ENCODE measurements at regions not wholly inside any gene's neighbourhood (a gene's known extent, or its start where the extent isn't known, plus 50 kb on each side); places are given as distances from the start of the nearest gene placed in this dataset.
A peak's percentile ranks its signal among the peaks of the same experiment; 100 is the strongest.

DNA sequence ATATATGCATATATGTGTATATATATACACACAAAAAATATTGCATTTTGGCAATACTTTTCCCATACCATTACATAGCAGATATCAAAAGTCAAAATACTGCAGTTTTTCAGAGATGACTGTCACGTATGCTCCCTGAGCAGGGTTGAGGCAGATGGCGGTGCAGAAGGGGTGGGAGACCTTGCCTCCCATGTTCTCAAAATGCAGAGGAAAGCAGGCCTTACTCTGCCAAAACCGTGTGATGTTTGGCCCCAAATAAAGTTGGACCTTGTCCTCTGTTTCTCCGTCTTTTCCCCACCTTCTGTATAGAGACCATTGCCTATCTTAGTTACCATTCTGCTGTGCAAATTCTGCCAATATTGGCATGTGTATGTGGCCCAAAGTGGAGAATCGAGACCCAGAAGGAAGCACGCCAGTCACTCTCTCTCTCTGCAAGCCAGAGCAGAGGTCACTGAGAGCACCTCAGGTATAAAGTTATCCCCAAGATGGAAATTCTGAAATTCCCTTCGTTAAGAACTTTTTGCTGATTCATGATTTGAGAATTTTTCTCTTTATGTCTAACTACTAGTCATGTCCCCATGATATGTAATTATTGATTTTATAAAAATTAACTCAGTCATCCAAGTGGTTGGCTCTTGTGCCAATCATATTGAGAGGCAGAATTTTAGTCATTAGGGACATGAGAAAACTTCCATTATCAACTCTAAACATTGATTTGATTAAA is 898.8 kb downstream of the EPHA4 start:
- DNase-seq = no peak

DNA sequence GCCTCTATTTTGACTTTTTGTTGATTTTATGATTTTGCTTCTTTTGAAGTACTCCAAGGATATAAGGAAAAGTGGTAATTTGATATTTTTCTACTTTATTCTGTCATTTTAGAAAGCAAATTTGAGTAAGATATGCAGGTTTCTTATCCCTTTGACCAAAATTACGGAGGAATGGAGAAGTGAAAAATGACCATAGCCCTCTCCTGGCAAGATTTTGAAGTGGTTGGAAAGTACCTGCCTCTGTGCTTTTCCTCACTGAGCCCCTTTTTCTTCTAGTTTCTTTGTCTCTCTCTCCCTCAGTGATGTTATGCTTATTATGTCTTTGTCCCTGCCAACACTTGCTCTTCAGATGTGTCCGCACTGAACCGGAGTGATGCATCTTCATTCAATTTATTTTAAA is 898.1 kb downstream of the EPHA4 start:
- no peak for DNase-seq

DNA sequence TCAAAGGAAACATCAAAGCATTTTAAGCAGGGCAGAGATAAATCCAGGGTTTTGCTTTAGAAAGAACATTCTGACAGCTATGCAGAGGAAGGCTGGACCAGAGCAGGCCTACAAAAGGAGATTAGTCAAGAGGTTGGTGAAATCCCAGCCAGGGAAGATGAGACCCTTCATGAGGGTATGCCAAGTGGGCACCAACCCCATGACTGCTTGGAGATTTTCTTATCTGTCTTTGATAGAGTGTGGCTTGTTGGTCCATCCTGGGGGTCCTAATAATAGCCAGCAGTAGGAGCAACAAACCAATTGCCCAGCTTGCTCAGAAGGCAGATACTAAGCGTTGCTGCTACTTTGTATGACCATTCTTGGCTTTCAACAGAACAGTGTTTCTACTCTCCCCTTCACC is 895.4 kb downstream of the EPHA4 start:
- no peak for DNase-seq

DNA sequence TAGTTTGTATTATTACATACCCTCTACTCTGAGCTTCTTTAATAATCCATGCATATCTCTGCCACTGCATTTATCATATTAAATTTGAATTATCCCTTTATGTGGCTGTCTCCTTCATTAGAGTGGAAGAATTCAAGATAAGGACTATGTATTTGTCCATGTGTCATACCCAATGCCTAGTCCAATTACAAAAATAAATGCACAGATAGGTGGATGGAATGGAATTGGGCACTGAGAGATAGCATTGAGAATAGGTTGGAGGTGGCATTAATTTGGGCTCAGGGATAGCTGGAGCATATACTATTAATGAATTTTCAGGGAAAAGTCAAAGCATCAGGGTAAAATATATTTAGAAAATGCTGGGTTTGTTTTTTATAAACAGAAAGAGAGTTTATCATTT is 893.2 kb downstream of the EPHA4 start:
- no peak for DNase-seq

DNA sequence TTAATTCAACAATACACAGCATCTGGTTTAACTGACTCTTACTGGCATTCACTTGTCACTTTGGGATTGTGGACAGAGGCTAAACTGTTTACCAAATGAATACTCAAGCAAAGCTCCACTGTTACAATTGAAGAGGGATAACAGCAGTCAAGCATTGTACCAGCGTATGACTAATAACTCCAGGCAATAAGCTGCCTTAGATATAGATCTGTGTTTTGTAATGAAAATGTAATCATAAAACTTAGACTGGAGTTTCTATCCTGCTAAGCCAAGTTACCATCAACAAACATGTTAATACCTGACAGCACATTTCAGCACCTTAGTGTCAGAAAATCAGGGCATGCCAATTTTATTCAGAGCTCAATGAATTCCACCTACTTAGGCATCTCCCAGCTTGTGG is 889.5 kb downstream of the EPHA4 start:
- peak; percentile 8 for DNase-seq

DNA sequence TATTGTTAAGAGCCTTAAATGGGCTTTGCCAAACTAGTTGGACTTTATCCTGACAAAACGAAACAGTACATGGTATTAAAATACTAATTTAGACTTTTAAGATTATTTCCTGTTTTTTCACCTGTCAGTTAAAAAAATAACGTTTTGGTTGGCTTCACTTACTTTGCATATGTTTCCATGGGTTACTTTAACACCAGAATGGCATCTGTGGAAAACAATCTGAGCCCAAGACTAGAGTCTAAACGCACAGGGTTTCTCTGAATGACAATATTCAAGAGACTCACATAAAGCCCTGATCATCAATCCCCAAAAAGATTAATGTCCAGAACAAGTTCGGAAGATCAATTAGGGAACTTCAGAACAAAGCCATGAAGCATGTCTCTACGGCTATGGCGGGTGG is 888.0 kb downstream of the EPHA4 start:
- DNase-seq = no peak

DNA sequence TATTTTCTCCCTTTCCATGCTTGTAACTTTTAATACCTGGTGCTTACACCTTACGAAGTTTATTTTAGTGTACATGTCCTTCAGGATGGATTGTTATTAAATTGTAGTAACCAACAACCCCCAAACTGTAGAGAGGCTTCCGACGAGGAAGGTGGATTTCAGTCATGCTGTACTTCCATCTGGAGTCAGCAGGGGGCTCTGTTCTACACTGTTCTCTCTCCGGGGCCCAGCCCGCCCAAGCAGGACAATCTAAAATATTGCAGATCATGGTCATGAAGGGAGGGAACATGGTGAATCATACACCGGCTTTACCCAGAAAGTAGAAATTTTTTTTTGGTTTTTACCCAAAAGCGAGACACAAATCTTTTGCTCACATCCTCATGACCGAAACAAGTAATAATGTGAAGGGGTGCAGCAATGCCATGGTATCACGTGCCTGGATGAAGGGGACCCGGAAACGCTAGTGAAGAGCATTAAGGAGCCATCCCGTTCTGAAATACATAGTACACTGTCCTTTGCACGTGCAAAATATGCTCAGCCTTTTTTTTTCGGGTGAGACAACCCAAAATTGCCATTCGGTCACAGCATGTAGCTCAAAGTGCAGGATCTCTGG is 884.8 kb downstream of the EPHA4 start:
- peak; percentile 52 for DNase-seq

DNA sequence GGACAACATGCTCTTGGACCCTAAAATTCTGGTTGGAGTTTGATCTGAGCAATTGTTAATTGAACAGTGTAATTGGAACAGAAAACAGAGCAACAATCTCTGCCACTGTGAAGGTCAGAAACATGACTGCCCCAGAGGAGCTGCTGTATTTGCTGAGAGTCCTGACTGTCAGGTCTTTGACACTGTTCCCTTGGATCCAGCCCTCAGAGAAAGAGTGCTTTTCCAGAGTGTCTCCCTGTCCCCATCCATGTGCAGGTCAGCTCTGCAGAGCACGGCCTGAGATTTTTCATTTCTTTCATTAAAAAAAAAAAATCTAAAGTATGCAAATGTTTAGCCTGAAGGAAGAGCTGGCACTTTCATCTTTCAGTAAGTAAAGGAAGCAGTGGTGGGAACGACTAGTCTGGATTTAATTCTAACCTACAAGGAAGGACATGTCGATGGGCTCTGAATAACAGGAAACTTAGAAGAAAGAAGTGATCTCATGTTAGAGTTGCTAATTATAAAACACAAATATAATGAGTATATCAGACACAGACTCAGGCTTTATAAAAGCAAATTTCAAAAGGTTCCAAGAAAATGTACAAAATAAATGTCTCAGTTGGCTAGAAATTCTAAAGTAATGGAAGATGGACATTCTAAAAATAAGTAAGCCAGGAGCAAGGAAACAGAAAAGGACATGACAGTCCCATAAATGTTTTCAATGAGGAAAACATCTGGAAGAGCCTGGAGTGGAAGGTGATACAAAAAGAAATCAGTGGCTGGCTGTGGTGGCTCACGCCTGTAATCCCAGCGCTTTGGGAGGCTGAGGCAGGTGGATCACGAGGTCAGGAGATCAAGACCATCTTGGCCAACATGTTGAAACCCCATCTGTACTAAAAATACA is 876.5 kb downstream of the EPHA4 start:
- no peak for DNase-seq

DNA sequence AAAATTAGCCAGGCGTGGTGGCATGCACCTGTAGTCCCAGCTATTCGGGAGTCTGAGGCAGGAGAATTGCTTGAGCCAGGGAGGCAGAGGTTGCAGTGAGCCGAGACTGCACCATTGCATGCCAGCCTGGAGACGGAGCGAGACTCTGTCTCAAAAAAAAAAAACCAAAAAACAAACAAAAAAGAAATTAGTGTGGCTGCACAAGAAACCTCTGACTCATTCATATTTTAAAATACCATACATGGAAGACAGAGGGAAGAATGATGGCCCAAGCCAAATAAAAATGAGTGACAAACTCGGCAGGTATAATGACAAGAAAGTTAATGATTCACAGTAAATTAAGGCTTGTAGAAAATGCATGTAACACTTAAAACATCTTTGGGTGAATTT is 875.8 kb downstream of the EPHA4 start:
- DNase-seq = no peak

DNA sequence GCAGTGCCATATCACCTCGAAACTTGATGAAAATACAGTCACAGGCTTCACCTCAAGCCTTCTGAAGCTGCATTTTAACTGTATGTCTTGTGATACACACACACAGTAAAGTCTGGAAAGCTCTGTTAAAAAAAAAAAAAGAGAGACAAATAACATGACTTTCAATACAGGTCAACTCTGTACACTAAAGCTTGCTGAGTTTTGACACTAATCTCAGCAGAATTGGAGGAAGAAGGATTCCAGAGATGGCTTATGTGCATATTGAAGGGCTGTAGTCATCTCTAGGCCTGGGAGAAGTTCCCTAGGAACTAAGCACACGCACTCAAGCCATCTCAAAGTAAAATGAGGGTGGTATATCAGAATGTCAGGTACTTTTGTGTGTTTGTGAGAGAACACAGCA is 875.1 kb downstream of the EPHA4 start:
- DNase-seq = no peak

DNA sequence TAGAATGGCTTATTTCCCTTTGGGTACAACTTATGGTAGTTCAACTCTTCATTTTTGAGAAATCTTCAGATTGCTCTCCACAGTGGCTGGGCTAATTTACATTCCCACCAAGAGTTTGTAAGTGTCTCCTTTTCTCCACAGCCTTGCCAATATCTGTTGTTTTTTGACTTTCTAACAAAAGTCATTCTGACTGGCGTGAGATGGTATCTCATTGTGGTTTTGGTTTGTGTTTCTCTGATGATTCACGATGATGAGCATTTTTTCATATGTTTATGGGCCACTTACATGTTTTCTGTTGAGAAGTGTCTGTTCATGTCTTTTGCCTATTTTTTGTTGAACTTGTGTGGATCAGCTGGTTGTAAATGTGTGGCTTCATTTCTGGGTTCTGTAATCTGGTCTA is 871.0 kb downstream of the EPHA4 start:
- DNase-seq = no peak

DNA sequence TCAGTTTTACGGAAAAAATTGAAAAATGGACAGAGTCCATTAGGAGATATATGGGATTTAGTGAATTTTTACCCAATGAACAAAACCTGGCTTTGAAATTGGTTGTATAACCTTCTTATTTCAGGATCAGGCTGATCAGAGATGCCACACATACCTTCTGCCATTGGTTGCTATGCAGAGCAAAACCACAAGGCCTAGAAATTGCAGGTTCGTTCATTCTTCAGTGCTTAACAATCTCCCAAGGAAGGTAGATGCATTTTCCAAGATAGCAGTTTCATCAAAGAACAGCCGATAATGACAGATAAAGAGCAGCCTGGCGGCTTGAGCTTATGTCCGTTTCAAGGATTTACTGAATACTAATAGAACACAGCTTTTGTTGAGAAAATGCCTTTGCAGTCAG is 868.8 kb downstream of the EPHA4 start:
- no peak for DNase-seq

DNA sequence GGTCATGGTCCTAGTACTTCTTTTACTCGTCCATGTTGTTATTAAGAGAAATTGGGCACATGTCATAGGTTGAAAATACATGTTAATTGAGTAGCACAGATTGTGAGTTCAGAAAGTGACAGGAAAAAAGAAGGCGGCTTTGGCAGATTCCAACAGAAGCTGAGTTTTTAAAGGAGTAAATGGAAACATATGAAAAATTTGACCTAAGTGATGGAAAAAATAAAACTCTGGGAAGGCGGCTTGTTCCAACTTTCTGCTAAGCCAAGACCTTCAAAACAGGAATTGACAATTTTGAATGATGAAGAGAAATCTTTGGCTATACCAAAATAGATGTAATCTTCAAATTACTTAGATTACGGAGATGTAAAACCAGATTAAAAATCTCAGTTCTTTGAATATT is 868.0 kb downstream of the EPHA4 start:
- DNase-seq = no peak

DNA sequence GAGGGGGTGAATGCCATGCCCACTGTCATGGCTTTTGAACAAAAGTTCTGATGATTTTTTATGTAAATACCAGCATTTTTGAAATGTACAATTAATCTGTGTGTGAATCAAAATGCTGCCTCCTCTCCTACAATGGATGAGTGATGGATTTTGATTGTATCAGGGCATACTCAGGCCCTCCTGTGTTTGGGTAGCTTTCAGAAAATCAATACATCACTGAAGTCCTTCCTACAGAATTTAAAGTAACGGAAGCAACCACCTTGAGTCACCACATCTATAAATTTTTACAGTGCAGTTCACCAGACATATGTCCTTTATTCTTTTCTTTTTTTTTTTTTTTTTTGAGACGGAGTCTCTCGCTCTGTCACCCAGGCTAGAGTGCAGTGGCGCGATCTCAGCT is 867.3 kb downstream of the EPHA4 start:
- no peak for DNase-seq

DNA sequence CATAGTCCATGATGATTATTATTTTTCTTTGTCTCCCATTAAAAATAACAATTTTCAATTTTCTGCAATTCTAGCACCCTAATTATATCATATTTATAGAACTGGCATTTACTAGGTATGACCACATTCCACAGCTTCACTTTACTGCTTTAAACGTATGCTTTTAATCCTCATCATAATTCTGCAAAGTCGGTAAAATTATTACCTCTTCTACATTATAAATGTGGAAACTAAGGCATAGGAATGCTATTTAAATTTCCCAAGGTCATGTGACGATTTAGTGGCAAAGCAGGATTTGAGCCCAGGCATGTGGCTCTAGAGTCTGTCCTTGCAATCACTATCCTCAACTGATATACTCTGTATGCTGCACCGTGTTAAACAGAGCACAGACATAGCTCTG is 866.4 kb downstream of the EPHA4 start:
- no peak for DNase-seq

DNA sequence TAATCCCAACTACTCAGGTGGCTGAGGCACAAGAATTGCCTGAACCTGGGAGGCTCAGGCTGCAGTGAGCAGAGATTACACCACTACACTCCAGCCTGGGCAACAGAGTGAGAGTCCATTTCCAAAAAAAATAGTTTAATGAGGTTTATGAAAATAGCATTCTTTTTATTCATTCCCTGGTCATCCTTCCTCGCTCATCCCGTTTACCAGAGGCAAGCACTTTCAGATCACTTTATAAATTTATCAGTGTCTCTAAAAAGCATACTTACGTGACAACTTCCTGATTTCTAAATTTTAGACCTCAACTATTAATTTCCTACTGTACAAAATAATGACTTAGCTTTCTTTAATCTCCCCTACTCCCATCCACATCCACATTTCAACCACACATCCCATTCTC is 864.8 kb downstream of the EPHA4 start:
- DNase-seq = no peak

DNA sequence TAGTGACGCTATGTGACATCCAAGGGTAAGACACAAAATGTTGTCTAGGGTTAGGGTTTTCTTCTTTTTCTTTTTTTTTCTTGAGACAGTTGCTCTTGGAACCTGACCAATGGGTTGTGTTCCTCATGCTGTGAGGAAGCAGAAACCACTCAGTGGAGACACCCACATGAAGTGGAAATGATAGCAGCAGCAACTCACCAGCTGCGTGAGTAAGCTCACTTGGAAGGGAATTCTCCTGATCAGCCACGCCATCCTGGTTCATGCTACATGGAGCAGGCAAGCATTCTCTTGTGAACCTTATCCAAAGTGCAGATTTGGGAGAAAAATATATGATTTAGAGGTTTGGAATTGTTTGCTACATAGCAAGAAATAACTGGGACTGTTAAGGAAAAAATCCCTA is 863.7 kb downstream of the EPHA4 start:
- no peak for DNase-seq

DNA sequence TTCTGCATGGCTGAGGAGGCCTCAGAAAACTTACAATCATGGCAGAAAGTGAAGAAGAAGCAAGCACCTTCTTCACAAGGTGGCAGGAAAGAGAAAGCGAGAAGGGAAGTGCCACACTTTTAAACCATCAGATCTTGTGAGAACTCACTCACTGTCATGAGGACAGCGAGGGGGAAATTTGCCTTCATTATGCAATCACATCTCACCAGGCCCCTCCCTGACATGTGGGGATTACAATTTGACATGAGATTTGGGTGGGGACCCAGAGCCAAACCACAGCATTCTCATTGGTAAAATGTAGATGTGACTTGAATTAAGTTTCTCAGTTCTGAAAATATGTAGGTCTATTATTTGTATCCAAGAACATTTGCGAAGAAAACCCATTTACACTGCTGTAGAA is 854.8 kb downstream of the EPHA4 start:
- no peak for DNase-seq

DNA sequence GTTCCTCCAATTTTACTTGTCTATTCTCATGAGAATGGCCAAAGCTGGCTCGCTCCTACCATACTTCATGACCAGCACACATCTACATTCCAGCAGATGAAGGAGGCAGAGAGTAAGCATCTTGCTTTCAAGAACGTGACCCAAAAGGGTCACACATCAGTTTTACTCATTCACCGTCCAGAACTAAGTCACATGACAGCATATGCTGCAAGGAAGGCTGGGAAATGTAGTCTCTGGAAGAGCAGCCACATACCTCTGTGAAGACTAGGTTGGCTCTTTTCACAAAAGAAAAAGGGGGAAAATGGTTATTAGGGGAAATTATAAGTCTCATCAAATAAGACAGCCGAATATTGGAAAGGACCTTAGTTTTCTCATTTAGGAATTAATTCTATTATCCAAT is 835.3 kb downstream of the EPHA4 start:
- no peak for DNase-seq

DNA sequence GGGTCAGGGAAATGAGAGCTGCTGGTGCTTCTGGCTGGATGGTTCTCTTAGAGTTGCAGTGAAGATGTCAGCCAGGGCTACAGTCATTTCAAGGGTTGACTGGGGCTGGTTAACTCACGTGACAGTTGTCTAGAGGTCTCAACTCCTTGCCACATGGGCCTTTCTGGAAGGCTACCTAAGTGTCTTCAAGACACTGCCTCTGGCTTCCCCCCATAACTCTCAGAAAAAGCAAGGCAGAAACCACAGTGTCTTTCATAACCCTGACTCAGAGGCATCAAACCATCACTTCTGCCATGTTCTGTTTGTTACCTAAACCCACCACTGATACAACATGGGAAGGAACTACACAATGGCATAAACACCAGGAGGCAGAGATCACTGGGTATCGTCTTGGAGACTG is 828.9 kb downstream of the EPHA4 start:
- DNase-seq = no peak

DNA sequence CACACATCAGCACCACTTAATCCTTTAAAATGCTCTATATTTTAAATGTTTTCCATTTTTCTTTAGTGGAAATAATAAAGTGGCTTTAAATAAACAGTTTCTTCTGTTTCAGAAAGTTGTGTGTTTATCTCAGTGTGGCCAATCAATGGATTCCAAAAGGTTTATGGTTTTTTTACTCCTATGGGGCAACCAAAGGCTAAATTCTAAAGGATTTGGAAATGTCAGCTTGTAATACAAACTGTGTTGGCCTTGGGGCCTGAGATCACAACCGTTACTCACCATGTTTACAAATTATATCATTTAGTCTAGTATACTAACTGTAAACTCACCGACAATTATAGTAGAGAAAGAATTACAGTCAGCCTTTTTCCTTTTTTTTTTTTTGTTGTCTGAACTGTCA is 827.2 kb downstream of the EPHA4 start:
- no peak for DNase-seq

DNA sequence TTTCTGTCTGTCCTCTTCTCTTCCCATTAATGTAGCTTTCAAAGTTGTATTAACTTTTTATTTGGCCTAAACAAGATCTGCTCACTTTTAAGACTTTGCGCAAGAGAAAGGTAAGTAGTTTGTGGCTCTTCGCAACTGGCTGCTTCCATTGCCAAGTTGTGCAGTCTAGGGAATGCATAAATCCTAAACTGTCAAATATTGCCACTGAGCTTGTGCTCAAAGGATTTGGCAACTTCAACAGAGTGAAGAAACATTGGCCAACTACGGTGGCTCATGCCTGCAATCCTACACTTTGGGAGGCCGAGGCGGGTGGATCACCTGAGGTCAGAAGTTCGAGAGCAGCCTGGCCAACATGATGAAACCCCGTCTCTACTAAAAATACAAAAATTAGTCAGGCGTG is 826.4 kb downstream of the EPHA4 start:
- no peak for DNase-seq

DNA sequence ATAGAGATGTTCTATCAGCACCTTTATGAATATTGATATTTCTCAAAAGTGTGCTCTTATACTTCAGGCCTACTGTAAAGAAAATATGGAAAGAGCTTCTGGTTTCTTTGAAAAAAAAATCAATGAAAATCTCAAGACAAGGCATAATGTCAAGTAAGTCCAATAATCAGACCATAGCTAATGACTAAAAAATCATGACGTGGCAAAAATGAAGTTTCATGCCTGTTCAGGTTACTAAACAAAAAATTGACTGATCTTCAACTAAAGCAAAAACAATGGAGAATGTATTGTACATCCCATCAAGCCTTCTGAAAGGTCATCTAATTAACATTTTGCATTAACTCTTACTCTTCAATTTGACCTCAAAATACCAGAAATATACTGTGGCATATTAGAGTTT is 824.4 kb downstream of the EPHA4 start:
- DNase-seq = no peak

DNA sequence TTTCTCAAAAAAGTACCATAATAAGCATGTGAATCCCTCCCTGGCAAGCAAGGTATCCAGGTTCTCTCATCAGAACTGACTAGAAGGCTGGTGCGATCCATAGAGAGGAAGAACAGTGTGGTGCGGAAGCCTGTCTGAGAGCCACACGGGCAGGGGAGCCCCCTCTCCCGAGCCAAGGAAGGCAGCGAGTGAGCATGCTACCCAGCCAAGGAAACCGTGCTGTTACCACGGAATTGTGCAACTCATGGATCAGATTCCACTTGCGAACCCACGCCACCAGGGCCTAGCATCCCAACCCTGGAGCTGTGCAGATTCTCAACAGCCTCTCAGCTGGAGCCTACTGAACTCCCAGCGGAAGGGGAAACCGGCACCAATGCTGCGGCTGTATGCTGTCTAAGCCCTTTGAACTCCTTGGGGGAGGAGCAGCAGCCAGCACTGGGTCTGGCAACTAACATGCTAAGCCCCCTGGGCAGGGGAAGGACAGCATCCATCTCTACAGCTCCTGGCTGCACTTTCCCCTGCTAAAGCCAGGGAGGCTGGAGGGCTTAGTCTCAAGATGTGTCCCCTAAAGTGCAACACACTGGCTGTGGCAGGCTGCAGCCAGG is 823.1 kb downstream of the EPHA4 start:
- DNase-seq = no peak
